Globus pallidus (tissue), 1 donor: ENCODE measurements at regions not wholly inside any gene's neighbourhood (a gene's known extent, or its start where the extent isn't known, plus 50 kb on each side); places are given as distances from the start of the nearest gene placed in this dataset.

Experiments used
- DNase-seq: peaks from one replicate; pipeline ENCODE4 v3.0.0-alpha.2; 2015; ENCODE audit warnings: low spot score

- DNase-seq: no peak
Measured at GRCh38 chr2:157933160-157933920, 57.2 kb upstream of the ACVR1 start.

GRCh38 chr2:157932480-157933159 is 56.5 kb upstream of the ACVR1 start:
- no peak for DNase-seq

- DNase-seq: no peak
Measured at GRCh38 chr2:157931542-157931941, 55.4 kb upstream of the ACVR1 start.

- no peak for DNase-seq
Measured at GRCh38 chr2:157930728-157931127, 54.6 kb upstream of the ACVR1 start.

GRCh38 chr2:157929871-157930667 is 53.9 kb upstream of the ACVR1 start:
- no peak for DNase-seq

GRCh38 chr2:157928372-157928771 is 52.2 kb upstream of the ACVR1 start:
- no peak for DNase-seq

GRCh38 chr2:157927155-157927554 is 51.0 kb upstream of the ACVR1 start:
- DNase-seq: no peak
